ENCODE measurements at regions not wholly inside any gene's neighbourhood (a gene's known extent, or its start where the extent isn't known, plus 50 kb on each side); places are given as distances from the start of the nearest gene placed in this dataset.

DNA sequence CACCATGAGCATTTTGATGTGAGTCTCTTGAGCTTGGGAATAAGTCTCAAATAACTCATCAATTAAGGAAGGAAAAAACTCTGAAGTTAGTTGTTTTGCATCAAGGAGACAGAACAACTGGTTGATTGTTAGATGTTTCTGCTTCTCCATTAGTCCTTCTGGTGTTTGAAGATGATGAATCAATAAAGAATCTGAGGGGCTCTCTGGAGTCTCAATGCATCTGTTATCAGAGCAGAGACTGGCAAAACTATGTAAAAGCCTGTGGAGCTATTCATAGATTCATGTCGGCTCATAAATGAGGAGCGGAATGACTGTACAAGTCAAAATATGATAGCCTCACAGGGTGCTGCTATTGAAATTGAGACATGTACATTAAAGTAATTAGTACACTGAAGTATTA is 73.3 kb upstream of the ZC3H11B start:
- TF ChIP-seq POLR2AphosphoS5 (IDR thresholded peaks at IDR 0.05) (no peak), EP300 (IDR thresholded peaks at IDR 0.05) (no peak)
- TF ChIP-seq, protein P1, sequence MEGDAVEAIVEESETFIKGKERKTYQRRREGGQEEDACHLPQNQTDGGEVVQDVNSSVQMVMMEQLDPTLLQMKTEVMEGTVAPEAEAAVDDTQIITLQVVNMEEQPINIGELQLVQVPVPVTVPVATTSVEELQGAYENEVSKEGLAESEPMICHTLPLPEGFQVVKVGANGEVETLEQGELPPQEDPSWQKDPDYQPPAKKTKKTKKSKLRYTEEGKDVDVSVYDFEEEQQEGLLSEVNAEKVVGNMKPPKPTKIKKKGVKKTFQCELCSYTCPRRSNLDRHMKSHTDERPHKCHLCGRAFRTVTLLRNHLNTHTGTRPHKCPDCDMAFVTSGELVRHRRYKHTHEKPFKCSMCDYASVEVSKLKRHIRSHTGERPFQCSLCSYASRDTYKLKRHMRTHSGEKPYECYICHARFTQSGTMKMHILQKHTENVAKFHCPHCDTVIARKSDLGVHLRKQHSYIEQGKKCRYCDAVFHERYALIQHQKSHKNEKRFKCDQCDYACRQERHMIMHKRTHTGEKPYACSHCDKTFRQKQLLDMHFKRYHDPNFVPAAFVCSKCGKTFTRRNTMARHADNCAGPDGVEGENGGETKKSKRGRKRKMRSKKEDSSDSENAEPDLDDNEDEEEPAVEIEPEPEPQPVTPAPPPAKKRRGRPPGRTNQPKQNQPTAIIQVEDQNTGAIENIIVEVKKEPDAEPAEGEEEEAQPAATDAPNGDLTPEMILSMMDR (IDR thresholded peaks at IDR 0.05) = no peak

Measured in gastroesophageal sphincter (tissue), 3 donors.